ENCODE measurements at regions not wholly inside any gene's neighbourhood (a gene's known extent, or its start where the extent isn't known, plus 50 kb on each side); places are given as distances from the start of the nearest gene placed in this dataset.

- no peaks in the 10 kb centered on the region for H3K9me3 ChIP-seq
- no peak overlapping the region for H3K4me3 ChIP-seq
- H3K27ac ChIP-seq = no peak overlapping the region
- WGBS, 2 donors = 66 to 70% methylated on average over 3 of the region's 3 CpGs
- no peak for DNase-seq (ENCODE audit: low spot score in 2 of 2)
- no peaks in the 10 kb centered on the region for H3K27me3 ChIP-seq
- H3K4me1 ChIP-seq = no peaks in the 10 kb centered on the region
- TF ChIP-seq CTCF (IDR thresholded peaks at IDR 0.05) (no peak), EP300 (IDR thresholded peaks at IDR 0.05) (no peak), POLR2A (IDR thresholded peaks at IDR 0.05) (no peak)
- no peaks in the 10 kb centered on the region for H3K36me3 ChIP-seq
These were observed 296.1 kb downstream of the VPS13C start for GRCh38 chr15:61764141-61764540.

- no peak for TF ChIP-seq EP300 (IDR thresholded peaks at IDR 0.05)
- 58 to 67% methylated on average over 3 of the region's 3 CpGs for WGBS, 2 donors
These were observed 297.6 kb downstream of the VPS13C start for GRCh38 chr15:61762676-61763075.

GRCh38 chr15:61759639-61760038 lies 300.6 kb downstream of the VPS13C start:
- no peak overlapping the region for H3K4me3 ChIP-seq
- WGBS, 2 donors = 50 to 87% methylated on average over 2 of the region's 2 CpGs
- no peaks in the 10 kb centered on the region for H3K36me3 ChIP-seq
- no peaks in the 10 kb centered on the region for H3K27me3 ChIP-seq
- no peaks in the 10 kb centered on the region for H3K4me1 ChIP-seq
- H3K27ac ChIP-seq = no peak overlapping the region
- DNase-seq (ENCODE audit: low spot score in 2 of 2) = no peak
- TF ChIP-seq POLR2A (IDR thresholded peaks at IDR 0.05) = no peak
- no peak for TF ChIP-seq EP300 (IDR thresholded peaks at IDR 0.05)
- TF ChIP-seq CTCF (IDR thresholded peaks at IDR 0.05) = no peak
- no peaks in the 10 kb centered on the region for H3K9me3 ChIP-seq

More at GRCh38 chr15:61762676-61763075, 297.6 kb downstream of the VPS13C start:
- DNase-seq (ENCODE audit: low spot score in 2 of 2) = no peak
- Histone ChIP-seq H3K4me1 (no peaks in the 10 kb centered on the region), H3K36me3 (no peaks in the 10 kb centered on the region), H3K4me3 (no peak overlapping the region), H3K27ac (no peak overlapping the region), H3K27me3 (no peaks in the 10 kb centered on the region), H3K9me3 (no peaks in the 10 kb centered on the region)

- H3K27ac ChIP-seq = no peak overlapping the region
- H3K4me3 ChIP-seq = no peak overlapping the region
- no peaks in the 10 kb centered on the region for H3K9me3 ChIP-seq
- 77 to 78% methylated on average over 4 of the region's 4 CpGs for WGBS, 2 donors
- no peaks in the 10 kb centered on the region for H3K36me3 ChIP-seq
- H3K4me1 ChIP-seq = no peaks in the 10 kb centered on the region
- H3K27me3 ChIP-seq = no peaks in the 10 kb centered on the region
- DNase-seq (ENCODE audit: low spot score in 2 of 2) = no peak
- no peak for TF ChIP-seq POLR2A (IDR thresholded peaks at IDR 0.05)
- no peak for TF ChIP-seq EP300 (IDR thresholded peaks at IDR 0.05)
- TF ChIP-seq CTCF (IDR thresholded peaks at IDR 0.05) = no peak
These were observed 304.0 kb downstream of the VPS13C start for GRCh38 chr15:61756071-61756820.

- H3K27me3 ChIP-seq = no peaks in the 10 kb centered on the region
- TF ChIP-seq POLR2A (IDR thresholded peaks at IDR 0.05) = no peak
- no peak for TF ChIP-seq CTCF (IDR thresholded peaks at IDR 0.05)
- no peak for TF ChIP-seq EP300 (IDR thresholded peaks at IDR 0.05)
- WGBS, 2 donors = 24 to 54% methylated on average over 2 of the region's 2 CpGs
- no peaks in the 10 kb centered on the region for H3K36me3 ChIP-seq
- no peak for DNase-seq (ENCODE audit: low spot score in 2 of 2)
- no peaks in the 10 kb centered on the region for H3K4me1 ChIP-seq
- no peak overlapping the region for H3K4me3 ChIP-seq
- no peaks in the 10 kb centered on the region for H3K9me3 ChIP-seq
- no peak overlapping the region for H3K27ac ChIP-seq
These were observed 304.8 kb downstream of the VPS13C start for GRCh38 chr15:61755467-61755866.

All from tibial nerve (tissue), 4 donors.